HG02798 (cell line): ENCODE measurements at regions not wholly inside any gene's neighbourhood (a gene's known extent, or its start where the extent isn't known, plus 50 kb on each side); places are given as distances from the start of the nearest gene placed in this dataset.
"Not testable (repeated sequence)": the region's sequence is repeated elsewhere in the genome, so short reads cannot be mapped to it uniquely, and the experiment has no call there.

ENCODE experiments used
- ATAC-seq: cut with Tn5 transposase; IDR thresholded peaks from one replicate; pipeline ENCODE4 v1.9.1; 2021; ENCODE audit warnings: mild to moderate bottlenecking; ENCODE audit not compliant: unreplicated experiment, poor library complexity

DNA sequence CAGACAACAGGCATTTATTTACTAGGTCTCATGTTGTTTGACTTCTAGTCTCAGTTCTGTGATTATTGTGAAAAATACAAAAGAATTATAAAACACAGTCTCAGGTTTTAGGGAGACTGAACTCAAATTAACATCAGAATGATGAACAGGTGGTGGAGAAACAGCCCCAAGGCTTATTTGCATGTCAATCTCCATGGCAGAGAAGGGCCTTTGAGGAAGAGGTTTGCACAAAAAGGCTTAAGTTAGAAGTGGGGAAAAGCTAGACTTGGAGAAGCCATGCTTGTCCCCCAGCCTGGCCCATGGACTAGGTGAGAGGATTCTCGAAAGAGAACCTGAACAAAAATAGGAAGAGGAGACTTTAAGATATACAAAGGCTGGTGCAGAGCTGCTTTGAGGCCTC is 183.3 kb downstream of the EDN1 start:
- no peak for ATAC-seq

DNA sequence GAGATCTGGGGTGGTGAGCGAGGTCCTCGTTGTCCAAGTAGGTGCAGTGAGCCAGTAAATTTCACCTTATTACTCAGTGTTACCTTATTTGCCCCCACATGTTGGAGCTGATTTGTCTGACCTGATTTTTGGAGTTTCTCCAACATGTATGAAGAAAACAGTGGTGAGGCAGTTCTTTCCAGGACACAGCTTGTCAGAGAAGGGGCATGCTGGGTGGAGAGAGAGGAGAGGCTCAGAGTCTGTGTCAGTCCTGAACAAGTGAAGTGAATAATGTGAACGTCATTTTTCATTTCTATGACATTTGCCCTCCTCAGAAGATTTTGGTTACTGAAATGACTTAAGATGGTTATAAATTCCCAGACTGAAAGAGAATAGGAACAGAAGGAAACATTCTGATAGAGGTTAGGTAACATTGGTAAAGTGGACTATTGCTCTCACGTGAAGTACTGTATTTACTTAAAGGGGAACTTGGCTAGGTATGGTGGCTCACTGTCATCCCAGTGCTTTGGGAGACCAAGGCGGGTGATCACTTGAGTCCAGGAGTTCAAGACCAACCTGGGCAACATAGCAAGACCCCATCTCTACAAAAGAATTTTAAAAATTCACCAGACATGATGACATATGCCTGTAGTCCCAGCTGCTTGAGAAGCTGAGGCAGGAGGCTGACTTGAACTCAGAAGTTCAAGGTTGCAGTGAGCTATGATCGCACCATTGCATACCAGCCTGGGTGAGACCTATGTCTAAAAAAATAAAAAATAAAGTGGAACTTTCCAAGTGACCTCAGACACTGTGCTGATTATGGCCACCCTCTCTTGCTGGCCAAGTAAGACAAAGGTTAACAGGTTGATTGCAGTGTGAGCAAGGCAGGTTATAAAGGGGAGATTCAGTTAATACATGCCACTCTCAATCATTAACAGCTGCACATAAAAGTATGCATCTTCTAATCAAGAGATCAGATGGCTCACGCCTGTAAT is 184.3 kb downstream of the EDN1 start:
- ATAC-seq = no peak

DNA sequence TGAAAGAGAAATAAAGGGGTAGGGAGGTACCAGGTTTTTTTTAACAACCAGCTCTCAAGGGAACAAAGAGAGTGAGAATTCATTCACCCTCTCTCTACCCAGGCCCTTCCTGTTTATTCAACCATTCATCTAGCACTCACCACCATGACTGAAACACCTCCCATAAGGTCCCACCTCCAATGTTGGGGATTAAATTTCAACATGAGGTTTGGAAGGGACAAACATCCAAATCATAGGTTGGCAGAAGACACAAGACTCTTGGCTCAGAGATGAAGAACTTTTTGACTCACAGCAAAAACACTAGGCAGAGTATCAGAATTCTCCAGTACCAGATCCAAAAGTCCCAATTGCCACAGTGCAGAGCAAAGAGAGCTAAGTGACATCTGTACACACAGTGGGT is 186.3 kb downstream of the EDN1 start:
- no peak for ATAC-seq

DNA sequence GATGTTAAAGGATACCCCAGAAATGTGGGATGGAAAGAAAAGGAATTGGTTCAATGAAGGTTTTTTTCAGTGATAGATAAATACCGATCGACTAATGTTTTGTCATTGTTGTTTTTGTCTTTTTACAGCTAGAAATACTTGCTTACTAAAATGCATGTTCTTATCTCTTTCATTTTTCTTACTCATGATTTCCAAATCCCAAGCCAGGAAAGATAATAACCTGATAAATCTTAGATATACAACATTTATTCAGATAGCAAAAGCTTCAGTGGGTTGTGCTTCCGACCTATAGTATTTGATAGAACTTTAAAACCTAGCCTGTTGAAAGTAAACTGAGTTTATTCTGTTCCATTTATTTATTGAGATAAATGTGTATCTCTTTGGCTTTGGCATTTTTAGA is 187.5 kb downstream of the EDN1 start:
- no peak for ATAC-seq

DNA sequence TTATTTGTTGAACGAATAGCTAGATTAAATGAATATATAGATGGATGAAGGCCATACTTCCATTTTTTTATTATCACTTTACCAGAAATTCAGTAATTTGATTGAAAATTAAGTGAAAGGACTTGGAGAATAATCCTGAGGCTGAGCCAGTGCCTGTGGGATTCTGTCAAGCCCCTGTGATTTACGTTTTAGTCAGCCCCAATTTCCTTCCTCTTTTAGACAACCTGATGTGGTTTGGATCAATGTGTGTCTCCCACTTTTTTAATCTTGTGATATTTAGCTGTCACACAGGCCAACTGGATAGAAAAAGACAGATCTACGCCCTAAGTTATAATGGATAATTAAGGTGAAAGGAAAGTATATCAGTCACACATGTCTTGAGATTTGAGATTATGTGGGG is 188.8 kb downstream of the EDN1 start:
- ATAC-seq = no peak

DNA sequence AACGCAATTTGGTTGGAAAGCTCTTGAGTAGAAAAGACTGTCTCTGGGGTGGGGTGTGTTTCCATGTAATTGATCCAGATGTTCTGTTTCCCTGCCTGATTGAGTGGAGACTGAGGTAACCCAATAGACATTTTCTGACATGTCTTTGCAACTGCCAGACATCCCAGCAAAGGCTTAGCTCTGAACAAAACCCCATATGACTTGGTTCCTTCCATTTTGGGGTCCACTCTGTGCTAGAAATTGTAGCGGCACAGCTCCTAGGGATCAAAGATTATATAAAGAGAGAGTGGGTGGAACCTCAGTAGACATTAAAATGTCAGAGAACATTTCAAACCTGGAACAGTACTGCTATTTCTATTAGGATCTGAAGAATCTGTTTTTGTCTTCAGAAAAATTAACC is 189.3 kb downstream of the EDN1 start:
- no peak for ATAC-seq

DNA sequence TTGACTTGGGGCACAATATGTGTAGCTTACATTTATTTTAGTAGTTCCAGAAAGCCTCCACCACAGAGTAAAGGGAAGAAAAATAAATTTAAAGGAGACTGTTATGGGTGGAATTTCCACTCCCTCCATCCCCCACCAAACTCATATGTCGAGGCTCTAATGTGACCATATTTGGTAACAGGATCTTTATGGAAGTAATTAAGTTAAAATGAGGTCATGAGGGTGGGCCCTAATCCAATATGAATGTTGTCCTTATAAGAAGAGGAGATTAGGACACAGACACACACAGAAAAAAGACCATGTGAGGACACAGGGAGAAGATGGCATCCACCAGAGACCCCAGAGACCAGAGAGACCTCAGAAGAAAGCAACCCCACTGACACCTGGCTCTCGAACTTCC is 189.7 kb downstream of the EDN1 start:
- no peak for ATAC-seq

DNA sequence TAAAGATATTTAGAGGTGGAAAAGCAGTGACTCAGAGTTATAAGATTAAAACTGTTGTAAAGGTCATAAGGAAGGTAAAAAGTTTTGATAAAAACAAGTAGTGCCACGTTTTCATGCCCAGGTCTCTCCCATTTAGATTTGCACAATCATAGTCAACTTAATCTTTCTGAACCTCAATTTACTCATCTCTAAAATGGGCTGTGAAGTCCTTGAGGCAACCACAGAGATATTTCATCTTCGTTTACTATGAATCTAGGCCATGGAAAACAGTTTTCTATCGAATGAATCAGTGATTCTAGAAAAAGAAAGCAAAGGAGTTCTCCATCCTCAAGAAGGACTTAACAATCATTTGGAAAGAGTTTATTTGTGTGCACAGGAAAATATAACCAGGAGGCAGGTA is 190.2 kb downstream of the EDN1 start:
- no peak for ATAC-seq

DNA sequence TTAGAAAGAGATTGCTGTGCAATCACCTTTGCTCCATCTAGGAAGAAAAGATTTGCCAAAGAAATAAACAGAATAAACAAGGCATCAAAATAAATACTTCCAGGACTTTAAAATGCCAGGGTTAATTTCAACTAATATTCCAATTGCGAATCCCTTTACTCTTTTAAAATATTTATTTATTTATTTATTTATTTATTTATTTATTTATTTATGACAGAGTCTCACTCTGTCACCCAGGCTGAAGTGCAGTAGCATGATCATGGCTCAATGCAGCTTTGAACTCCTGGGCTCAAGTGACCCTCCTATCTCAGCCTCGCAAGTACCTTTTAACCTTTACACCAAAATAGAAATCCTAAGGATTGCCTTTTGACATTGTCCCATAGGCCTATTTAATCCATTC is 191.1 kb downstream of the EDN1 start:
- no peak for ATAC-seq

DNA sequence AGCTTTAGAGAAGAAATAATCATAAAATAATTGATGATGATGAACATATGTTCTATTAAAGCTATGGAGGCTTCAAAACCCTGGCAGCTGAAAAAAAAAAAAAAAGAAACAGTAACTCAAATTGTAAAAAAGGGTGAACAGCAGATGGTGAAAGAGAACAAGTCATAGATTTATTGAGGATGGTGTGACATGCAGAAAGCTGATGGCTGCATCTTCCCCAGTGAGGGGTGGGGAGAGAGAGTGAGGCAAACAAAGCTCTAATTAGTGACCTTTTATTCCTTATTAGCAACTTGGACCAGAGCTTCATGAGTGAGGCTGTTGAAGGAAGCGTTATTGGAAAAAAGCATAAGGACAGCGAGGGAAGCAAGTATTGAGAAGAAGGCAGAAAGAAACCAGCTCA is 191.7 kb downstream of the EDN1 start:
- ATAC-seq = no peak

DNA sequence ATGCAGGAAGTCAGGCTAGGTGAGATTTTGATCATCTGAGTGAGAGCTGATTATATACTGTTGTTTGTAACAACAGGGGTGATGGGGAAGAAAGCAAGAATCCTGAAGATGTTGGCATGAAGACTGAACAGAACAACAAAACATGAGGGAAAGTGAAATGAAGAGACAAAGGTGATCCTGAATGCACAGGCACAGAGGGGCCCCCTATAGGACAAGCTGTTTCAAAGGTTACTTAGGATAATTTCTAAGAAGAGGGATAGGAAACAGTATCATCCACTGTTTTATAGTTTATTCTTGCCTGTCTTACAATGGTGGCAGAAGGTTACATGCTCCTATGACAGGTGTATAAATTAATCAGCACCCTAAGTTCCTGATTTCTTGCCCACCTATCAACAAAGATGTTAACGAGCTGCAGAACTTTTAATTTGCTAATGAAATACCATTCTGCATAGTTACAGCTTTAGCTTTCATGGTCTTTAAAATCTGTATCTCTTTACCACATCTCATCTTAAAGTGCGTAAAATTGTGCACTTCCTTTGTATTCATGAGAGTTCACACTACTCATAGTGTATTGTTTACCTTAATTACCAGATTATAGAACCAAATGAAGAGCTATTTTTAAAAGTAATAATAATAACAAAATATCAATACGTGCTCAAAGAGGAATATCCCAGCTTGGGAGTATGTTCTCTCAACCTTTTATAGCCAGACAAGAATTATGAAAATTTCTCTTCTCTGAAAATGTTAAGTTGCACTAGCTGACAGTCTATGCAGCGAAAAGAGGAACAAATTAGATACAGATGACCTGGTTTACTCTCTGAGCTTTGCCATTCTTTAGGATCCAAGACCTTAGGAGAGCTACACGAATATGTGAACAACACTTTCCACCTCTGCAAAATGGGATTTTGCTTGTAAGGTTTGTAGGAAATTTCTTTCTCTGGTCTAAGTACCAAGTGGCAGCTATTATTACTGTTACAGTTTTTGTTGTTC is 192.5 kb downstream of the EDN1 start:
- ATAC-seq = no peak

DNA sequence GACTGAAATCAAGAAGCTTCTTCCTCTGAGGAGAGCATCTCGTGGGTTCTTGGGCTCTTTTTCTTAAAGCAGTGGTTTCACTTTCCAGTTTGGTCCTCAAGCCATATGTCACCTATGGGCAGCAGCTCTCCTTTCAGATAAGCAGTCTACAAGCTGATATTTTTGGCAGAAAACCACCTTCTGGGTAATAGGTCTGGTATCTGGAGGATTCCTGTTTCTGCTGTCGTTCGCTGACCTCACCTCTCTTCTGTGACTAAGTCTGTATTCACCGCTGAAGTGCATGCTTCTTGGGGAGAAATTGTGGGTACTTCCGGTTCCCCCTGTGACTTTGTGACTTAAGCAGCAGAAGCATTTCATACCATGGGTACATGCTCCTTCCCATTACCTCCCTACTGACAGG is 193.6 kb downstream of the EDN1 start:
- peak; percentile 81 for ATAC-seq

DNA sequence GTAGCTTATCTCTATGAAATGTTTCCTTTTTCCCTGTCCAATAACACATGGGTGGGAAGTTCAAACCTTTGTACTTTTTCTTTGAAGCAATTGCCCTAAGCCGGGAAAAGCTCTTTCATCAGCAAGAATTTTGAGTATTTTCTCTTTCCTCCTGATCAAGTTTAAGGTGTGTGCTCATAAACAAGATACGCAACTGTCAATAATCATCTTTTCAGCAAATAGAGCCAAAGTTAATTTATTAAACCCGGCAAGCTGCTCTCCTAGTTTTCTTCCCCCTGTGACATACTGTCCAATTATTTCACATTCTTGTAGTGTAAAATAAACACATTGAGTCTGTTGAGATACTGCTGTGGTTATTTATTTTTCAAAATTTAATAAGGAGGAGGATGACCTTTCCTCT is 194.4 kb downstream of the EDN1 start:
- no peak for ATAC-seq

DNA sequence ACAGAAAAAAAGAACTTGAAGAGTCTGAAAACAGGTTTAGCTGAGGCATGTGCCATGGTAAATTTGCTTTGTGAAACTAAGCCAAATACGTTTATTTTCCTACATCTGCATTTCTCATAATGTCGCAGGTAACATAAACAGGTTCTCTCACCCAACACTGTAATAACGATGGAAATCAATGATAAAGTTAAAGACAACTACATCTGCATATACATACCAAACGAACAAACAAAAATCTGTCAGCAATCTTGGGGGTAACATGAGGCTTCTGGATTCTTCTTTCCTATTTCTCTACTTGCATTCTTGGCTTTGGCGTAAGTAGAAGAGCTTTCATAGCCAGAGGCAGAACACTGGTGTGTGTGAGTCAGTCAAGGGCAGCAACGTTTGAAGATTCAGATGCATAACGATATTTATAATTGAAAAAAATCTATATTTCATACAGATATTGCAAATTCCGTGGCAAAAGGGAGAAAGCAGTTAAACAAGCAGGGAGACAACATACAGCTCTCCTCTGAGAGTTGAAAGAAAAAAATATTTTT is 195.1 kb downstream of the EDN1 start:
- no peak for ATAC-seq

DNA sequence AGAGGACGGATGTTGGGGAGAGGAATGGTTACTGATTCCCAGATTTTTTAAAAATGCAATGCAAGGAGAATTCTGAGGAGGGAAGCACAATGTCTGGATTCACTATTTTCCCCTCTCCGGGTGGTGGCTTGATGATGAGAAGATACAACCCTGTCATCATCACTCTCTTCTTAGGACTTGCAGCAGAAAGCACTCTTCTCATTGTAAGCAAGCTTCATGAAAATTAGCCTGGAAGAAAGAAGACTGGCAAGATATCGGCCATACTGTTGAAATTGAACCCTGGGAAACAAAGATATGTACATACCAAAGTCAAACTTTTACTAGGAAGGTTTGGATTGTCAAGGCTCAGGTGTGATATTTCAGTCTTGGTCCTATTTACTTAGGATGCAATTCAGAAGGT is 195.7 kb downstream of the EDN1 start:
- no peak for ATAC-seq

DNA sequence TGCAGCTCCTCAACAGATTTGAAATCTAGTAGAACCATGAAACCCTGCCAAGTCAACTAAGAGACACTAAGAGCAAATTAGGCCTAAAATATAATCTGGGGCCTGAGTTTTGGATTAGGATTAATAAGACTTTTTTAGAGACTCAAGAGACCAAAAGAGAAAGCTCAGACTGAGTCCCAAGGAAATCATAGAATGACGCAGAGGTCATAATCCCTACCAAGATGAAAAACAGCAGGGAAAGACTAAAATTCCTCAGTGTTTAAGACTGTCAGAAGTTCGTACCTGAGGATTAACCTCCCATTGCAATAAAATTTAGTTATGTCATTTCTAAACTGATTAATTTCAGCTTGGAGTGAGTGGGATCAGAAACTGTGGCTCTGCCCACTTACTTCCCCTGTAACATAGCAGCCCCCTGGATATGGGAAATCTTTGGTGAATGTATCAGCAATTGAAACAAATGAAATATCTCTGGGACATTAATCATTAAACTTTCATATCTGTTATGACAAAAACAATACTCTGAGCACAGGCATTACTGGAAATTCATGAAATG is 200.3 kb downstream of the EDN1 start:
- no peak for ATAC-seq

DNA sequence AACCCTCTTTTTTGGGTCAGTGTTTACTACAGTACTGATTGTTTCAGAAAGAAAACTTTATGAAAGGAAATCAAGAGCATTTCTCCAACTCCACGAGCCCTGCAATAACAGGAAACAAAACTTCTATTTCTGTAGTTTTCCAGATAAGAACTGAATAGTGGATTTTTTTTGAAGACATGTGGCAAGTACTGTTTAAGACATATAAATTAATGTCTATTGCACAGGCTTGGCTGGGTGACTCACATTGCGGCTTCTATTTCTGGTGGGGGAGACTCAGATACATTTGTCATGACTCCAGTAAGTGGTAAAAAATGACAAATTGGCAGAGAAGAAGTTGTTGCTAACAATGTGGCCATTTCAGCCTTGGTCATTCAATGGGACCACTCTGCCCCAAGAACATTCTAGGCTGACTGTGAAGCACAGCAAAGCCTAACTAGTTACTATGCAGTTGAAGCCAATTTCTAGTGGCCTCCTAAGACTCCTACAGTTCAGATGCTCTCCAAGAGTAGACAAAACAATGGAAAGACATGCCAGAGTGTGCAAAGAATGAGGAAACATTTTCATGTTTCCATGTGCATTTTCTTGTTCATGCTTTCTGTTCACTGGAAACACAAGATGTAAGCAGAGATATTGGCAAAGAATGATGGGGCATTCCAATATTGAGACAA is 200.9 kb downstream of the EDN1 start:
- ATAC-seq = no peak

DNA sequence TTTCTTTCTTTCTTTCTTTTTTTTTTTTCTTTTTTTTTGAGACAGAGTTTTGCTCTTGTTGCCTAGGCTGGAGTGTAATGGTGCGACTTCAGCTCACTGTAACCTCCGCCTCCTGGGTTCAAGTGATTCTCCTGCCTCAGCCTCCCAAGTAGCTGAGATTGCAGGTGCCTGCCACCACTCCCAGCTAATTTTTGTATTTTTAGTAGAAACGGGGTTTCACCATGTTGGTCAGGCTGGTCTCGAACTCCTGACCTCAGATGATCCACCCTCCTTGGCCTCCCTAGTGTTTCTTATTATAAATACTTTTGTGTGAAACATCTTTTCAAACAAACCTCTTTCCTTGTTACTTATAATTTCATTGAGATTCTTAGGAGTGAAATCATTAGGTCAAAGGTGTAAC is 202.8 kb downstream of the EDN1 start:
- ATAC-seq = not testable (repeated sequence)

DNA sequence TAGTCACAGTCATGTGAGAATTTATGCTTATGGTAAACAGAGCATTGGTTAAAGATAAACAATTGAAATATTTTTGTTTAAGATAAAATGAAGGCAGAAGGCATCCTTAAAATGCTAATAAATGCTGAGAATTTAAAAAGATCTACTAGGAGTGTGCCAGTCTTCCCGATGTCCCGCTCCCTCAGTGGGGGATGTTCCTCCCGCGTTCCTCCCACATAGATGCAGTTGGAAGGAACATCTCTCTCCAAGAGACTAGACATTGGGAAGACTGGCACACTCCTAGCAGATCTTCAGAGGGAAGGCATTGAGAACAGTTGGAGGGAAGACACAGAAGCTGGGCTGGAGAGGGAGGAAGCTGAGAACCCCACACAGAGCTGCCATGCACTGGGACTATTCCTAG is 203.3 kb downstream of the EDN1 start:
- ATAC-seq = no peak

DNA sequence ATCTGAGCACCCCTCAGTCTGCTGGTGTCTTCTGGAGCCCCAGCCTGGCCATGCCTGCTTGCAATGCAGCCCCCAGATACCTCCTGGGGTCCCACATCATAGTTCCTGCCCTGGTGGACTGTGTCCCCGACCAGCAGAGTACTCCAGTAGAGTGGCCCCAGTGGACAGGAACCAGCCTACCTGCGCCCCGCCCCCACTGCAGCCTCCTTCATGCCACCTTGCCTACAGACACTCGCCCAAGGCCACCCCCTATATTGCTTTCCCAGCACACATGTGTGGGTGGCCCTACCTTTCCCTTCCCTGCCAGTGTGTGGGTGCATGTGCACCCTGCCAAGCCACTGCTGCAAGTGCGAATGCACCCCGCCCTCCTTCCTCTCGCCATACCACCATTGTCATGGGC is 204.0 kb downstream of the EDN1 start:
- ATAC-seq = no peak
